ENCODE measurements at regions not wholly inside any gene's neighbourhood (a gene's known extent, or its start where the extent isn't known, plus 50 kb on each side); places are given as distances from the start of the nearest gene placed in this dataset.

DNA sequence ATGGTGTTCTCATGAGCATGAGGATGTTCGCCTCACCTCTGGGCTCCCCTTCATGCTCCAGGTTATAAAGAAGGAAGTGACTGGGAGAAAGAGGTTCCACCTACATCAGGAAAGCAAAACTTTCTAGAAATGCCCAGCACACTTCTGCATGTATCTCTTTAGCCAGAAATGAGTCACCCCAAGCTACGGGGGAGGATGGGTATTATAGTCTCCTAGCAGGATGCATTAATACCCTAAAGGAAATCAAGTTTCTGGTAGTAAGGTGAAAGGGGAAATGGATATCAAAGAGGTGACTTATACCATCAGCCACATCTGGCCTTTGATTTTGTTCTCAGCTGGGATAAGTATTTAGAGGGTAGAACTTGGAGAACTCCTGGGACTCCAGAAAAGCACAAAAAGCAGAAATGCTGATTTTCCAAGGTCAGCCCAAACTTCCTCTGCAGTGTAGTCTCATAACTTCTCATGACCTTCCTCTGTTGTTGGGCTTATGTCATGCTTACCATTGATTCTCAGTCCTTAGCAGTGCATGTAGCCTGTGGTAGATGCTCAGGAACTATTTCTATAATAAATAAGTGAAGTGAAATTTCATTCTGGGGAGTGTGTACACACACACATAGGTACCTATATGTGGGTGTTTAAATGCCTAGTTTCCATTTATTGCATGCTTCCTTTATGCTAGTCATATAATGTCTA, 209.4 kb upstream of the CRY1 start:
- no peak for TF ChIP-seq POLR2A (IDR thresholded peaks at IDR 0.05)
- TF ChIP-seq, protein P1, sequence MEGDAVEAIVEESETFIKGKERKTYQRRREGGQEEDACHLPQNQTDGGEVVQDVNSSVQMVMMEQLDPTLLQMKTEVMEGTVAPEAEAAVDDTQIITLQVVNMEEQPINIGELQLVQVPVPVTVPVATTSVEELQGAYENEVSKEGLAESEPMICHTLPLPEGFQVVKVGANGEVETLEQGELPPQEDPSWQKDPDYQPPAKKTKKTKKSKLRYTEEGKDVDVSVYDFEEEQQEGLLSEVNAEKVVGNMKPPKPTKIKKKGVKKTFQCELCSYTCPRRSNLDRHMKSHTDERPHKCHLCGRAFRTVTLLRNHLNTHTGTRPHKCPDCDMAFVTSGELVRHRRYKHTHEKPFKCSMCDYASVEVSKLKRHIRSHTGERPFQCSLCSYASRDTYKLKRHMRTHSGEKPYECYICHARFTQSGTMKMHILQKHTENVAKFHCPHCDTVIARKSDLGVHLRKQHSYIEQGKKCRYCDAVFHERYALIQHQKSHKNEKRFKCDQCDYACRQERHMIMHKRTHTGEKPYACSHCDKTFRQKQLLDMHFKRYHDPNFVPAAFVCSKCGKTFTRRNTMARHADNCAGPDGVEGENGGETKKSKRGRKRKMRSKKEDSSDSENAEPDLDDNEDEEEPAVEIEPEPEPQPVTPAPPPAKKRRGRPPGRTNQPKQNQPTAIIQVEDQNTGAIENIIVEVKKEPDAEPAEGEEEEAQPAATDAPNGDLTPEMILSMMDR (IDR thresholded peaks at IDR 0.05): no peak
- no peaks in the 10 kb centered on the region for H3K27me3 ChIP-seq
- WGBS, 2 donors: 59 to 61% methylated on average over 2 of the region's 2 CpGs
- no peak overlapping the region for H3K27ac ChIP-seq
- H3K4me1 ChIP-seq: no peaks in the 10 kb centered on the region
- intact Hi-C loops (cut with DNase I): no loop called here
- H3K36me3 ChIP-seq: no peaks in the 10 kb centered on the region
- H3K9me3 ChIP-seq: no peaks in the 10 kb centered on the region
- DNase-seq: no peak
- H3K4me3 ChIP-seq: no peak overlapping the region

DNA sequence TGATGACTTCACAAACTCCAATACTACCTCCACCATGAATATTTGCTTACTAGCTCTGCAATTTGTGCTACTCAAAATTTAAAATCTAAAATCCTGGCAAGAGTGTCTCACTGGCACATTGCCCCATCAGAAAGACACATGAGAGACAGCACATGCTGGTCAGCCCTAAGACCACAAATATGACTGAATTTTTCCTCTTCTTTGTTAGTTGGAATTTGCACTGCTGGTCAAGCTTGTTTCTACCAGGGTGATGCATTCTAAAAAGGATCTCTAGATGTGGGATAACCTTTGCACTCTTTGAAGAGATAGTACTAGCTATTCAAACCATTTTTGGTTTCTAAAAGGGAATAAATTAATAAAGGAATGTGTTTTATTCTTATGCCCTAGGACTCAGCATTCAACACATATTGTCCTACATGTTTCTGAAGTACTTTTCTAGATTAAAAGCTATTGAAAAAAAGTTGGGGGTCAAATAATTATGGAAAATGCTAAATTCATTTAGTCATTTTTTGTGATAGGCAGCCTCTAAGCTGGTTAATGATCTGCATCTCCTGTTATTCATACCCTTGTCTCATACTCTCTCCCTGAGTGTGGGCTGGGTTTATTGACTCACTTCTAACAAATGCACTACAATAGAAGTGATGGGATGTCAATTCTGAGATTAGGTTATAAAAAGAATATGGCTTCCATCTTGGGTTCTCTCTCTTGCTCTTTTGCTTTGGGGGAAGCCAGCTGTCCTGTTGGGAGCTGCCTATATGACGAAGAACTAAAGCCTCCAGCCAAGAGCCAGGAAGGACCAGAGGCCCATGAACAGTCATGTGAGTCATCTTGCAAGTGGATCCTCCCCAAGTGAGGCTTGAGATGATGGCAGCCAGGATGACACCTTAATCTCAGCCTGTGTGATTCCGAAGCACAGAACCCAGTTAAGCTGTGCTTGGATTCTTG, 211.5 kb upstream of the CRY1 start:
- Histone ChIP-seq H3K4me1 (no peaks in the 10 kb centered on the region), H3K4me3 (no peak overlapping the region), H3K27ac (no peak overlapping the region), H3K9me3 (no peaks in the 10 kb centered on the region), H3K27me3 (peaks cover 0 to 20% (median 0%) of the 10 kb centered on the region in 4 donors), H3K36me3 (no peaks in the 10 kb centered on the region)
- TF ChIP-seq, protein P1 (IDR thresholded peaks at IDR 0.05): no peak
- no peak for TF ChIP-seq POLR2A (IDR thresholded peaks at IDR 0.05)
- no peak for DNase-seq
- intact Hi-C loops (cut with DNase I): no loop called here
- 57 to 66% methylated on average over 1 to 2 of the region's 2 CpGs for WGBS, 2 donors

DNA sequence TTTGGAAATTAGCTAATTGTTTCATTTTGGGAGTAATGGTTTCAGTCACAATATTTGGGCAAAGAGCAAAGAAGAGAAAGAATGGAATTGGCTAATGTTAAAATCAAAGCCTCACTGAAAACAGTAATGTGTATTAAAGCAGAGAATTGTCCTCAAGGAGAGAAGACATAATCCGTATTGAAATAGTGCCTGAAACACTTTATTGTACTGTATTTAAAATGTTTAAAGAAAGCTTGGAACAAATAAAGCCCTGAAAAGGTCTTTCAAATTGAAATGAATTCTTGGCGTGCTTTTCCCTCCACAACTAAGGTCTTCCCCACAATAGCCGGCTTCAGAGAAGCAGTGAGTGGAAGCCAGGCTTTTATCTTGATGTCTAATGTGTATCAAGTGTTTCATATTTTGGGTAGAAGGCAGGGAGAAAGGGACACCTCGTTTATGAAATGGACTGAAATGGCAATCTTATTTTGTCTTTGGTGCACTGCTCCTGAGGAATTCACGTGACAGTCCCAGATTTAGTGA, 212.9 kb upstream of the CRY1 start:
- TF ChIP-seq, protein P1 (IDR thresholded peaks at IDR 0.05): no peak
- no peak for TF ChIP-seq POLR2A (IDR thresholded peaks at IDR 0.05)
- 41 to 55% methylated on average over 5 of the region's 5 CpGs for WGBS, 2 donors
- no peaks in the 10 kb centered on the region for H3K9me3 ChIP-seq
- intact Hi-C loops (cut with DNase I): no loop called here
- H3K27ac ChIP-seq: no peak overlapping the region
- no peaks in the 10 kb centered on the region for H3K36me3 ChIP-seq
- no peaks in the 10 kb centered on the region for H3K4me1 ChIP-seq
- H3K27me3 ChIP-seq: peaks cover 0 to 34% (median 0%) of the 10 kb centered on the region in 4 donors
- DNase-seq: no peak
- H3K4me3 ChIP-seq: no peak overlapping the region

DNA sequence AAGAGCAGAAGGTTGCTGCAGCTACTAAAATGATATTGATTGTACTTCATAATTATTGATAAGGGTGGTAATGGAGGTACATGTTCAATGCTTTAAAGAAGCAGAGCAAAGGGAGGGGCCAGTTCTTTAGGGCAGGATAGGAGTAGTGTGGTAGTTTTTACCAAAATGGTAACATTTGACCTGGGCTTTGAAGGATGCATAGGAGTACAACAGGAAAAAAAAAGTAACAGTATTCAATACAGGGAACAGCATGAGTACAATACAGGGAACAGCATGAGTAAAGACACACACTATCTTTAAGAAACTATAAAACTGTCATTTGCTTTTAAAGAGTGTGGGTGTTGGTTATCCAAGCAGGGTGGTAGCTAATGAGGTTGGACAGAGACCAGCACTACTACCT, 215.0 kb upstream of the CRY1 start:
- H3K36me3 ChIP-seq: no peaks in the 10 kb centered on the region
- no peaks in the 10 kb centered on the region for H3K4me1 ChIP-seq
- TF ChIP-seq POLR2A (IDR thresholded peaks at IDR 0.05): no peak
- TF ChIP-seq, protein P1 (IDR thresholded peaks at IDR 0.05): no peak
- H3K27ac ChIP-seq: no peak overlapping the region
- H3K27me3 ChIP-seq: peaks cover 0 to 37% (median 0%) of the 10 kb centered on the region in 4 donors
- DNase-seq: no peak
- intact Hi-C loops (cut with DNase I): no loop called here
- H3K4me3 ChIP-seq: no peak overlapping the region
- no peaks in the 10 kb centered on the region for H3K9me3 ChIP-seq

DNA sequence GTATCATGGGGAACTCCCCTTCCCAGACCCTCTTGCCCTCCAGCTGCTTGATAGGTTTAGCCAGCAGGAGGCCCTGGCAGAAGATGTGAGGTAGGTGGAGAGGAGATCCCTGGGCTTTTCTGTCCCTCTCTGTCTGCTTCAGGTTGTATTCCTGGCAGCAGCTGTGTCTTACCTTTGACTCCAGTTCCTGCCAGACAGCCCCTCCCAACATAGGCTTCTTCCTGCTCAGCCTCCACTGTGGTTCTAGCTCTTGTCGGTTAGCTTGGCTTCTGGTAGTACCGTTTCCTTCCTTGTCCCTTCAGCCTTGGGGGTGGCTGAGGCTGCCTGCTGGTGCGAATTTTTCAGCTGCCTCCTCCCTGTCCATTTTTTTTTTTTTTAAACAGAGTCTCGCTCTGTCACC, 215.7 kb upstream of the CRY1 start:
- H3K27me3 ChIP-seq: peaks cover 0 to 37% (median 0%) of the 10 kb centered on the region in 4 donors
- no peak overlapping the region for H3K27ac ChIP-seq
- H3K9me3 ChIP-seq: no peaks in the 10 kb centered on the region
- no peaks in the 10 kb centered on the region for H3K36me3 ChIP-seq
- H3K4me1 ChIP-seq: no peaks in the 10 kb centered on the region
- DNase-seq: no peak
- no peak for TF ChIP-seq POLR2A (IDR thresholded peaks at IDR 0.05)
- TF ChIP-seq, protein P1 (IDR thresholded peaks at IDR 0.05): no peak
- WGBS, 2 donors: 68 to 78% methylated on average over 4 of the region's 4 CpGs
- intact Hi-C loops (cut with DNase I): no loop called here
- H3K4me3 ChIP-seq: no peak overlapping the region

Data from esophagus squamous epithelium (tissue), 5 donors.